Sciatic nerve (tissue), 2 donors: ENCODE measurements at regions not wholly inside any gene's neighbourhood (a gene's known extent, or its start where the extent isn't known, plus 50 kb on each side); places are given as distances from the start of the nearest gene placed in this dataset.

Experiments
- ATAC-seq: fragments of 200-7000 bp; cut with Tn5 transposase; one replicate; pipeline ENCODE4 v1.9.1; 2020; ENCODE audit warnings: mild to moderate bottlenecking, moderate library complexity
- DNase-seq: peaks from one replicate; pipeline ENCODE4 v3.0.0-alpha.2; 2020; ENCODE audit warnings: low spot score
- intact Hi-C: fragments of 100-400 bp; cut with DNase I; formaldehyde crosslinking; loops from one replicate; pipeline ENCODE4 v1.14.2; 2022
- donor health status: DM: no; HTN: no; CAD: no.
- donor health status: DM: no; HTN: no; CAD: no.

DNA sequence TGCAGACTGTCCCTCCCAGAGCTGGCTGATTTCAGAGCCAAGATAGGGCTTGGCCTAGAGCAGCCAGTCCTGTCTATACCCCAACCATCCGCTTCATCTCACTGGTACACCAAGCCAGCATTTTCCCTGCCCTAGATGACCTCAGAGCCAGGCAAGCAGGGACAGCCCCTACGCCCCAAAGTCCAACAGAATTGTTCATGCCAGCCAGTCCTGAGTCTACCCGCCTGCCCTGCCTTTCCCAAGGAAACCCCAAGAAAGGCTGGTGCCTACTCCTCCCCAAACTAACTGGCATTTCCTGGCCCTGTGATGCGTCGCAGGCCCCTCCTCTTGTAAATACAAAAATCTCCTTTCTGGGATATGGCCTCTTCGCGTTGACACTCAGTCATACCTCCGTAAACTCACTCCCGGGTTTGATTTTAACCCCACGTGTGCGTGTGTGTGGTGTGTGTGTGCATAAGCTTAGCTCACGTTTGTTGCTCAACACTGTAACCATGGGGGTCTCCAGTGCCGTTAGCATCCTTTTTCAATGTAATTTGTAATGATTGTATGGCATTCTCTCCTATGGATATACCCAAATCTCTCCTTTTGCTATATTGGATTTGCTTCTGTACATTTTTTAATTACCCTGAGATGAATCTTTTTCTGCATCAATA is 75.3 kb downstream of the SIK1 start:
- DNase-seq (no peak), ATAC-seq (no peak)
- intact Hi-C loops, result no loop called here

DNA sequence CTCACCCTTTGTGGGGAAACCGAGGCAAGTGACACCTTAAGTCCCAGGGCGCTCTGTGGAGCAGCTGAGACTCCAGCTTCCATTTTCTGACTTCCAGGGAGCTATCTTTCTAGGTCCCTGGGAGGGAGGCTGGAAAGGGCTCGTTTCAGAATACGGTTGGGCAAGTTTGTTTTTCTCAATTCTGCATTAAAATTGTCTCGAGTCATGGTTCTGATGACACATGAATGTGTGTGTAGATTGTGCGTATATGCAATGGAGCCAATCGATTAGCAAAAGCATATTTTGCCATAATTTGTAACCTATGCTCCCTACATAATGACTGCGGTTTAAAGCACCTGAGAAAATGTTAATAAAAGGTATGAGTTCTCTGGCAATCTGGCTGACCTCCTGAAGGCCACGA is 77.3 kb downstream of the SIK1 start:
- intact Hi-C loops, result no loop called here
- ATAC-seq (no peak), DNase-seq (no peak)

DNA sequence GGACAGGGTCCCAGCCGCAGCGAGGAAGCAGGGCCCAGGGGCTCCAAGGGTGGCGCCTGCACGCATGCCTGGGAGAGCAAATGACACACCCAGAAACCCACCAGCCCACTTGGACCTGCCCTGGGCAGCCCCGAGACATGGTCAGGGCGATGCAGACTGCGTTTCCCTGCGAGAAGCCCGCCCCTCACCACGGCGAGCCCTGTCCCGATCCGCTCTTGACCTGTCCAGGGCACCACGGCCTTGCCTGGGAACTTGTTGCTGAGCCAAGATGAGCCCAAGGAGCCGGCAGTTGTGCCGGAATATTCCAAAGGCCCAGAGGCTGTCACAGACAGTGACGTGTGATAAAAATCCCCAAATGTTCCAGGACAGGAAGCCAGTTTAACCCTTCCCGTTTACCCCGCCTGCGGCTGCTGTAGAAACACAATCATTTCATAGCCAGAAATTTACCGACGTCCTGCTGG is 78.1 kb downstream of the SIK1 start:
- intact Hi-C loops, result no loop called here
- DNase-seq (no peak), ATAC-seq (no peak)

DNA sequence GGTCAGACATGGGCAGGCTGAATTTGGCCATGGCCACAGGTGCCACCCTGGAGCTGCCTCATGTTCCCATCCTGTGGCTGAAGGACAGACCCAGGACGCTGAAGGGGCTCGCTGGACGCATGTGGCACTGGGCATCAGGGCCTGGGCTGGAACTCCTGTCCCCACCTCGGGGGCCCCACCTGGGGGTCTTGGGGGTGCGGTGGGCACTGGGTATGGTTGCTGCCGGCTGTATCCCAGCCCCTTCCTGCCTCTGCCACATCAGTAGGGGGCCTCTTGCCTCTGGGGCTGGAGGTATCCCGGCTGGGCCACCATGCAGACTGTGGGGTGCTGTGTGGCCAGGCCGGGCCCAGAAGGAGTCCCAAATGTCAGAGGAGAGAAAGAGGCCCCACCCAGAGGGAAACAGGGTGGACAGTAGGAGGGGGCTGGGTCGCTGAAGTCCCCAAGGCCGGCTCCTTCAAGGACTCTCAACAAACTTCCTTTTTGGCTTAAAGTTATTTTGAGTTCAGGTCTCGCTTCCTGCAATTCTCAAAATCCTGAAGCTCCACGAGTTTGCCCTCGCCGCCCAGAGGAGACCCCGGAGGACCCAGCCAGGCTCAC is 78.7 kb downstream of the SIK1 start:
- intact Hi-C loops, result no loop called here
- DNase-seq (no peak), ATAC-seq (no peak)

DNA sequence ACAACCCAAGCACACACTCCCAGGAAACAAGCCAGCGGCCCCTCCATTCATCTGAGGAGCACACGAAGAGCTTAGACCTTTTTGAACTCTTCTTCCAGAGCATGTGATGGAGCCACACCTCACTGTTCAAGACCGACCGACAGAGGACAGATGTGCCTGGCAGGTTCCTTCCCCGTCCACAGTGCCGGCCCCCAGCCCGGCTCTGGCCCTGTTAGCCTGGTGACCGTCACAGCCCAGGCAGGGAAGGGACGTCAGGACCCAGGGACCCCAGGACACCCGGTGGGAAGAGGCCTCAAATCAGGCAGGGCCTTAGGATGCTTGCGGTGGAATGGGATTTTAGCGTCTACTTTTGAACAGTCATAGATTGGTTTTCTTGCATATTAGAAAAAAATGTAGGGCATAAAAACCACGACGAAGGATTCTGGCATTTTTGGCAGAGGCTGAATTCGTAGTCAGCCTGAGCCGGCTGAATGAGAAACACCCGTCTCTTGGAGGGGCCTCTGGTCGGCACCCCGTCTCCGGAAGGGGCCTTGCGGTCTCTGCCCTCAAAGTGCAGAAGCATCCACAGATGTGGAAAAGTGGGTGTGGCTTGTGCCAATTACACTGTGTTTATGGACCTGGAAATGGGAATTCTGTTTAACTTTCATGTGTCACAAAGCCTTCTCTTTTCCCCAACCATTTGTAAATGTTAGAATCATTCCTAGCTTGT is 79.3 kb downstream of the SIK1 start:
- intact Hi-C loops, result no loop called here
- DNase-seq, result no peak
- ATAC-seq, result no peak

- no peak for DNase-seq
- ATAC-seq, result no peak
Observed at GRCh38 chr21:43346551-43346950, 80.4 kb downstream of the SIK1 start.

GRCh38 chr21:43345746-43346409 is 81.1 kb downstream of the SIK1 start:
- no peak for DNase-seq
- intact Hi-C loops, result no loop called here
- ATAC-seq, result no peak

More at GRCh38 chr21:43346551-43346950, 80.4 kb downstream of the SIK1 start:
- intact Hi-C loops, result no loop called here

DNA sequence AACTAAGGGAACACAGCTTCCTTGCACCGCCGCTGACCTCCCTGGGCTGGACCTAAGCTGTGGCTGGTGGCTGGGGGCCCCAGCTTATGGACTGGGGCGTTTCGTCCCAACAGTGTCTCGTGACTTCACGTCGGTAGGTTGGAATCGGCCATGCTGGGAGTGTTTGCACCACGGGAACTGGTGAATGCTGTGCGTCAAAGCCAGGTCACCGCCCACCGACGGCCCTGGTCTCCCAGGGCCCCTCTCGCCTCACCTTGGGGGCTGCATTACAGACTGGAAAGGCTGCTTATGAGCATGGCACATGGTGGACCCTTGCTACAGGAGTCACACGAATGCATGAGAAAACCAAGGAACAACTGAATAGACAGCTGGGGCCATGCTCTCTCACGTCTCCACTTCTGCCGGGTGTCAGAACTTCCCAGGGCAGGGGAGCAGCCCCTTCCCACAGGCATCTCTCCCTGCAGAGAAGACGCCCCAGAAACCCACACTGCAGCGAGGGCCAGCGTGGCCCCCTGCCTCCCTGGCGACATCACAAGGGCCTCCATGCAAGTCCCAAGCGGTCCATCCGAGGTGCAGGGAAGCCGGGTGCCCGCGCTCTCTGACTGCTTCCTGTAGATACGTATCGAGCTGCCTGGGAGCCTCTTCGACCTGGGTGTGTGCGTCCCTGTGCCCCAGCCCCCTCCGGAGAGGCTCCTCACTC is 81.7 kb downstream of the SIK1 start:
- intact Hi-C loops, result no loop called here
- no peak for DNase-seq
- no peak for ATAC-seq

DNA sequence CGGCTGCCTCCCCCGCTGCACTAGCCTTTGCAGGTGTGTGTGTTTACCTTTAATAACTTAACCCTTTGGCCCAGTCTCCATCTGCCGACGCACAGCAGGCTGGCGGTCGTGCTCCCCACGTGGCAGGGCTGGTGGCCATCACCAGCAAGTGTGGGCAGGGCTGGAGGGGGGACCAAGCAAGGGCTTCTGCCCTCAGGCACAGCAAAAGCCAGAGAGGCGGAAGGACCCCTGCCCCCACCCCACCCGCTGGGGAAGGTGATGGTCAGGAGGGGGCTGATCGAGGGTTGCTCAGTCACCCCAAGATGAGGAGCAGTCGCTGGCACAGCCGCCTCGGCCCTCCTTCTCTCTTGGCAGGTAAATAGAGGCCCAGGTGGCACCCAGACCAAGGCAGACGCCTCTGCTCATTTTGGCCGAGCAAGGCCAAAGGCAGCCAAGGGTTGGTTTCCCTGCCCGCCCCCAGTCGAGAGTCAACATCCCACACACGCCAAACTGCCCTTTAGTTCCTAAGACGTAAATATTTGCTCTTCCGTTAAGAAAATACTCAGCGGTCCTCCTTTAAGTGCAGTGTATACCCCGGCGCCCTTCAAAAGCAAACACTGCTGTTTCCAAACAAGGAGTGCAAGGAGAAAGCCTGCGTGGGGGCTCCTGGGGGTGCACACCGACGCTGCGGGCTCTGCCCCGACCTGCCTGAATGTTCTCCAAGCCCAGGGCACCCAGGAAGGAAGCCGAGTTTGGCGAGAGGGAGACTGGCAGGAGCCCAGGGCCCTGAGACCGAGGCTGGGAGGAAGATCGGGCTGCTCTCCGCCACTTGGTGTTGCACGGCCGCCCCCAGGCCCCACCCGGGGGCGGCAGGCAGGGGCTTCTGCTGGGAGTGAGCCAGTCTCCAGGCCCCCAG is 82.7 kb downstream of the SIK1 start:
- intact Hi-C loops, result no loop called here
- ATAC-seq (no peak), DNase-seq (no peak)

DNA sequence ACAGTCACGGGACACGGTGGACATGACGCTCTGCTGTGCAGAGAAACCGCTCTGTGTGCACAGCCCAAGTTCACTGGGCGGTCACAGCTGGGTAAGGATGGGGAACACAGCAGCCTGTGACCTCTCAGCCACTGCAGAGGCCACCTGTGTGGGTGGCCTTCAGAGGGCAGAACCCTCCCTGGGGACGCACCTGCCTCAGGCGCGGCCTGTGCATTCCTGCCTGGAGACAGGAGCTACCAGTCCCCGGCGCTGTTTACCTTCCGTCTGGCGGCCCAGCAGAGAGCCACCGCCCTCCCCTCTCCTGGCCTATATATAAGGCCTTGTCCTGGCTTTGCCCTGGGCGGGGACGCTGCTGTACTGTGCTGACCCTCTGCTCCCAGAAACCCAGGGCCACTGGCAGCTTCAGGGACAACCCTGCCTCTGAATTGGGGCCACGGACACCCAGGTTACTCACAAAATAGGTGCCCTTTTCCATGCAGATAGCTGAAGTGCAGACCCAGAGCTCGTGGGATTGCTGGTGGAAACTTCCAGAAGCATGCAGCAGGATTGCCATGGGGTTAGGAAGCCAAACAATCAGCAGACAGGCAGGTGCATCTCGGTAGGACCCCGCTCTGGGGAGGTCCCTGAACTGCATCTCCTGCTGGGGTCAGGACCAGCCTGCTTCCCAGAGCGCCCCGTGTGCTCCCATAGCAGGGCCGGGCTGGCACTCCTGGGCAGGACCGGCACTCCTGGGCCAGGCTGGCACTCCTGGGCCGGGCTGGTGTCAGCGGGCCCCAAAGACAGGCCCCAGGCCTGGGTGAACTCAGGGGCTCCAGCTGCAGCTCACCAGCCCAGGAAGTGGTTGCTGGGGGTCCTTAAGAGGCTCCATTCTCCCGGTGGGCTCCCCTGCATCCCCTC is 83.6 kb downstream of the SIK1 start:
- DNase-seq (no peak), ATAC-seq (no peak)
- intact Hi-C loops, result no loop called here

DNA sequence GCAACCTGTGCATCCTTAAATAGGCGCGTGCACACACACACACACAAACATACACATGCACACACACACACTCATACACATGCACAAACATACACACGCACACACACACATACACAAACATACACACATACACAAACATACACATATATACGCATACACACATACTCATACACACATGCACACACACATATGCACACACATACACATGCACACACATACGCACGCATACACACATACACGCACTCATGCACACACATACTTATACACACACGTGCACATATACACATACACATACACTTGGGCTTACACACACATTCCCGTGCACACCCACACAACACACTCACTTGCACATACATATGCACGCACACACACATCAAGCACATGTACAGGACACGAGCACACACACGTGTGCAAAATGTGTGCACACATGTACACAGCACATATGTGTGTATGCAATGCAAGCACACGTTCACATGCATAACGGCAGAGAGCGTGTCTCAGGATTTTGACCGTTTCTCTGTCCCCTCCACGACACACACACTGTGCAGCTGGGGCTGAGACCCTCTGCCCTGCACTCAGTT is 84.5 kb downstream of the SIK1 start:
- ATAC-seq (no peak), DNase-seq (no peak)
- intact Hi-C loops, result no loop called here

GRCh38 chr21:43341378-43342161 is 85.4 kb downstream of the SIK1 start:
- intact Hi-C loops, result no loop called here
- ATAC-seq, result peak; percentile 2
- DNase-seq, result no peak

DNA sequence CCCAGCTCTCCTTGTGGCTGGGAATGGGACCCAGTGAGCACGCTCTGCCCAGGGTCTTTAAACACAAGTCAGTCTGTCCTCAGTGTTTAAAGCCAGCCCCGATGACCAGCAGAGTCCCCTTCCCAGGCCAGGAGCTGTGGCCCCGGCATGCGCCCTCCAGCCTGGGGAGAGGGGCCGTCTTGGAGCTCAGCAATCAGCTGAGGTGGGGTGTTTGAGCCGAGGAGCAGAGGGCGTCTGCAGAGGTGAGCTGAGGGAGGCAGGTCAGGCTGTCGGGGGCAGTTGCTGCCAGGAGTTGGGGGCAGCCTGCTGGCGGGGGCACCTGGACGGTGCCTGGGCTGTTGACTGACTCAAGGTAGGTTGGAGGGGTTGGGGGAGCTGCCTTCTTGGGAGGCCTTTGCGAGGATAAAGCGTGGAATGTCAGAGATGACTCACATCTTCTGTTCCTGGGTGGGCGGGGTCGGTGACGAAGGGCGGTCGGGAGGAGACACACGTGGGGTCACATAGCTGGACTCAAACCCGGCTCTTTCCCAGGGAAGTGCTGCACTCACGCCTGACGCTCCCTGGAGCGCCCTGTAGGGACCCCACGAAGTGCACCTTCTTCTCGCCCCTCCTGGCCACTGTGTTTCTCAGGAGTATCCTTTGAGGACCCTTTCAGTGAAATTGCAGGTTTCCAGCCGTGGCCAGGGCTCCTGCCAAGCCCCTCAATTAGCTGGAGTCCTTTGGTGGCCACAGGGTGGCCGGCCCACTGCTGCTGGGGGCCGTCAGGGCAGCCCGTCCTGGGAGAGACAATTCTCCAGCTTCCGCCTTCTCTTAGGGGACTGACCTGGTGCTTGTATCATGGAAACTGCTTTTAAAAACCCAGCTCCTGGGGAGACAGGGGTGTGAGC is 86.2 kb downstream of the SIK1 start:
- DNase-seq (no peak), ATAC-seq (peak; percentile 23)
- intact Hi-C loops, result no loop called here

- ATAC-seq (no peak), DNase-seq (no peak)
- intact Hi-C loops, result no loop called here
Observed at GRCh38 chr21:43339668-43340067, 87.3 kb downstream of the SIK1 start.

DNA sequence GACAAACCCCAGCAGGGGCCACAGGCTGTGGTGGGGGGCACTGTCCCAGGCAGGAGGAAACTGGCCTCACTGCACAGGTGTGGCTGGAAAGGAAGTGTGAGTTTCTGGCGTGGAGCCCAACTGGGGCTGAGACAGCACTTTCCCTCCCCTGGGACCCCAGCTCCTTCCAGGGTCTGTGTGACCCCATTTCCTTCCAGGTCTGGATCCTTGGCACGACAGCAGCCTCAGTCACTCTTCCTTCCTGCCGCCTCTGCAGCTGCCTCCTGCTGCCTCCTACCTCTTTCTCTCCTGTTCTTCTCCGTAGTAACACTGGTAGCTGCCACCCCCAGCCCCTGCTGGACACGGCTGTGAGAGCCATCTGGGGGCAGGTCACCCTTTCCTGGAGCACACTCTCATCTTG is 88.0 kb downstream of the SIK1 start:
- DNase-seq (no peak), ATAC-seq (no peak)
- intact Hi-C loops, result no loop called here
